HEK293 (cell line): ENCODE measurements at regions not wholly inside any gene's neighbourhood (a gene's known extent, or its start where the extent isn't known, plus 50 kb on each side); places are given as distances from the start of the nearest gene placed in this dataset.
"Not testable (repeated sequence)": the region's sequence is repeated elsewhere in the genome, so short reads cannot be mapped to it uniquely, and the experiment has no call there.

Source experiments
- CTCF ChIA-PET: fragments of 350-600 bp; formaldehyde crosslinking; extraction: SDS; loops from one replicate; lab custom pipeline; 2021; ENCODE audit warnings: antibody characterized with exemption; lab: Yijun Ruan, JAX
- POLR2A ChIA-PET: fragments of 300-600 bp; formaldehyde crosslinking; extraction: SDS; loops from one replicate; lab custom pipeline; 2020; ENCODE audit warnings: antibody characterized with exemption, inconsistent platforms; lab: Yijun Ruan, JAX
- H3K27ac ChIP-seq: fragments of 200-500 bp; sonication (Bioruptor generic); 2 replicates; pipeline ENCODE4 v1.5.1; 2014; ENCODE audit warnings: low read depth, low read length, control low read depth, inconsistent platforms; ENCODE audit errors: extremely low read depth
- H3K36me3 ChIP-seq, 2 experiments: fragments of 200-500 bp in 1 of 2; sonication (Bioruptor generic) in 1 of 2; 1 replicate in 1 of 2; 2 replicates in 1 of 2; pipeline ENCODE4 v1.5.1; 2014 to 2017; ENCODE audit warnings: inconsistent platforms in 2 of 2, low read length in 2 of 2; ENCODE audit not compliant: control insufficient read depth in 2 of 2, insufficient read depth in 1 of 2
- H3K4me1 ChIP-seq: fragments of 200-500 bp; sonication (Bioruptor generic); 2 replicates; pipeline ENCODE4 v1.5.1; 2014; ENCODE audit warnings: mild to moderate bottlenecking, low read length, inconsistent platforms; ENCODE audit not compliant: control insufficient read depth, insufficient read depth
- H3K4me3 ChIP-seq: 2 replicates; pipeline ENCODE4 v1.5.1; 2011; ENCODE audit warnings: low read depth, mild to moderate bottlenecking, control low read depth, low read length, moderate library complexity
- H3K9me3 ChIP-seq: fragments of 200-500 bp; sonication (Bioruptor generic); 2 replicates; pipeline ENCODE4 v1.5.1; 2014; ENCODE audit warnings: low read depth, low read length, inconsistent platforms; ENCODE audit not compliant: control insufficient read depth, insufficient read depth
- BCL11B ChIP-seq: fragments of 450-650 bp; formaldehyde crosslinking; IDR thresholded peaks from 2 replicates; pipeline ENCODE4 v1.5.1; 2016; ENCODE audit warnings: low read depth, missing biosample characterization, missing genetic modification characterization
- HOXC10 ChIP-seq: sonication (generic); formaldehyde crosslinking; IDR thresholded peaks from 2 replicates; pipeline ENCODE4 v1.8.1; 2023; ENCODE audit warnings: mild to moderate bottlenecking, missing genetic modification reagents
- HOXD13 ChIP-seq: sonication (generic); formaldehyde crosslinking; IDR thresholded peaks from 2 replicates; pipeline ENCODE4 v1.8.0; 2022; ENCODE audit warnings: missing genetic modification reagents, borderline replicate concordance
- KLF10 ChIP-seq: fragments of 450-650 bp; IDR thresholded peaks from 2 replicates; pipeline ENCODE4 v1.5.1; 2018; ENCODE audit warnings: missing biosample characterization, mild to moderate bottlenecking, missing genetic modification characterization
- OSR2 ChIP-seq: fragments of 450-650 bp; formaldehyde crosslinking; IDR thresholded peaks from 2 replicates; pipeline ENCODE4 v1.5.1; 2016; ENCODE audit warnings: missing biosample characterization, missing genetic modification characterization
- SALL2 ChIP-seq: fragments of 450-650 bp; formaldehyde crosslinking; IDR thresholded peaks from 2 replicates; pipeline ENCODE4 v1.5.0; 2017; ENCODE audit warnings: missing biosample characterization, mild to moderate bottlenecking, missing genetic modification characterization, borderline replicate concordance
- ZBTB10 ChIP-seq: fragments of 450-650 bp; formaldehyde crosslinking; IDR thresholded peaks from 2 replicates; pipeline ENCODE4 v1.5.1; 2016; ENCODE audit warnings: missing biosample characterization, missing genetic modification characterization
- ZNF140 ChIP-seq: fragments of 450-650 bp; formaldehyde crosslinking; IDR thresholded peaks from 2 replicates; pipeline ENCODE4 v1.5.1; 2016; ENCODE audit warnings: missing biosample characterization, missing genetic modification characterization
- ZNF221 ChIP-seq: fragments of 450-650 bp; formaldehyde crosslinking; IDR thresholded peaks from 2 replicates; pipeline ENCODE4 v1.5.1; 2017; ENCODE audit warnings: missing biosample characterization, missing genetic modification characterization, borderline replicate concordance
- ZNF280C ChIP-seq: fragments of 450-650 bp; formaldehyde crosslinking; IDR thresholded peaks from 2 replicates; pipeline ENCODE4 v1.5.1; 2016; ENCODE audit warnings: missing biosample characterization, missing genetic modification characterization
- ZNF311 ChIP-seq: fragments of 450-650 bp; formaldehyde crosslinking; IDR thresholded peaks from 2 replicates; pipeline ENCODE4 v1.5.1; 2017; ENCODE audit warnings: missing biosample characterization, missing genetic modification characterization, borderline replicate concordance
- ZNF366 ChIP-seq: fragments of 450-650 bp; formaldehyde crosslinking; conservative IDR thresholded peaks from 2 replicates; pipeline ENCODE4 v1.5.1; 2016; ENCODE audit warnings: missing biosample characterization, missing genetic modification characterization
- ZNF48 ChIP-seq: fragments of 450-650 bp; formaldehyde crosslinking; IDR thresholded peaks from 2 replicates; pipeline ENCODE4 v1.5.1; 2016; ENCODE audit warnings: missing biosample characterization, missing genetic modification characterization
- ZNF560 ChIP-seq: fragments of 450-650 bp; formaldehyde crosslinking; IDR thresholded peaks from 2 replicates; pipeline ENCODE4 v1.5.1; 2017; ENCODE audit warnings: missing biosample characterization, missing genetic modification characterization, borderline replicate concordance
- ZNF571 ChIP-seq: fragments of 450-650 bp; formaldehyde crosslinking; IDR thresholded peaks from 2 replicates; pipeline ENCODE4 v1.5.0; 2017; ENCODE audit warnings: missing biosample characterization, missing genetic modification characterization
- ZNF664 ChIP-seq: fragments of 450-650 bp; formaldehyde crosslinking; IDR thresholded peaks from 2 replicates; pipeline ENCODE4 v1.5.1; 2016; ENCODE audit warnings: missing biosample characterization, missing genetic modification characterization
- ZNF707 ChIP-seq: fragments of 450-650 bp; formaldehyde crosslinking; IDR thresholded peaks from 2 replicates; pipeline ENCODE4 v1.5.1; 2016; ENCODE audit warnings: missing biosample characterization, missing genetic modification characterization
- TF ChIP-seq, protein P1 (sequence below): fragments of 450-650 bp; formaldehyde crosslinking; IDR thresholded peaks from 2 replicates; pipeline ENCODE4 v1.5.1; 2016; ENCODE audit warnings: missing biosample characterization, missing genetic modification characterization, low read depth

- Histone ChIP-seq H3K9me3 (no peaks in the 10 kb centered on the region), H3K27ac (no peak overlapping the region), H3K4me1 (no peaks in the 10 kb centered on the region), H3K4me3 (no peak overlapping the region), H3K36me3 (no peaks in the 10 kb centered on the region)
- ChIA-PET POLR2A (no interaction called here), CTCF (interaction anchor here (0.5 to 1.6 kb wide), 4 partner anchors 9 to 97 kb away, joined by 3 to 6 read pairs (median 5); no protein-coding TSS in a partner anchor)
- TF ChIP-seq ZNF221 (no peak), OSR2 (tag by site-specific recombination) (no peak), ZNF707 (tag by site-specific recombination) (no peak), ZNF311 (tag by site-specific recombination) (no peak), ZNF560 (tag by site-specific recombination) (no peak), HOXC10 (CRISPR knock-in tag) (no peak), ZNF664 (tag by site-specific recombination) (no peak), BCL11B (tag by site-specific recombination) (no peak), HOXD13 (CRISPR knock-in tag) (no peak), ZNF571 (tag by site-specific recombination) (no peak), KLF10 (tag by site-specific recombination) (no peak), ZNF140 (no peak), ZNF48 (tag by site-specific recombination) (no peak), ZBTB10 (tag by site-specific recombination) (no peak), ZNF366 (tag by site-specific recombination) (no peak), ZNF280C (tag by site-specific recombination) (no peak)
These were observed 360.9 kb downstream of the RRAGC start for GRCh38 chr1:38498686-38499085.

- H3K36me3 ChIP-seq, result no peaks in the 10 kb centered on the region
- CTCF ChIA-PET, result no interaction called here
- no peak overlapping the region for H3K4me3 ChIP-seq
- H3K9me3 ChIP-seq, result no peaks in the 10 kb centered on the region
- TF ChIP-seq, protein P1, sequence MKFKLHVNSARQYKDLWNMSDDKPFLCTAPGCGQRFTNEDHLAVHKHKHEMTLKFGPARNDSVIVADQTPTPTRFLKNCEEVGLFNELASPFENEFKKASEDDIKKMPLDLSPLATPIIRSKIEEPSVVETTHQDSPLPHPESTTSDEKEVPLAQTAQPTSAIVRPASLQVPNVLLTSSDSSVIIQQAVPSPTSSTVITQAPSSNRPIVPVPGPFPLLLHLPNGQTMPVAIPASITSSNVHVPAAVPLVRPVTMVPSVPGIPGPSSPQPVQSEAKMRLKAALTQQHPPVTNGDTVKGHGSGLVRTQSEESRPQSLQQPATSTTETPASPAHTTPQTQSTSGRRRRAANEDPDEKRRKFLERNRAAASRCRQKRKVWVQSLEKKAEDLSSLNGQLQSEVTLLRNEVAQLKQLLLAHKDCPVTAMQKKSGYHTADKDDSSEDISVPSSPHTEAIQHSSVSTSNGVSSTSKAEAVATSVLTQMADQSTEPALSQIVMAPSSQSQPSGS (tag by site-specific recombination), result 0 out of 2 replicates have a peak, but pooled peaks have one; percentile 13
- TF ChIP-seq SALL2 (tag by site-specific recombination), result no peak
- POLR2A ChIA-PET, result no interaction called here
- H3K27ac ChIP-seq, result no peak overlapping the region
- H3K4me1 ChIP-seq, result no peaks in the 10 kb centered on the region
These were observed 361.5 kb downstream of the RRAGC start for GRCh38 chr1:38497921-38498656.

DNA sequence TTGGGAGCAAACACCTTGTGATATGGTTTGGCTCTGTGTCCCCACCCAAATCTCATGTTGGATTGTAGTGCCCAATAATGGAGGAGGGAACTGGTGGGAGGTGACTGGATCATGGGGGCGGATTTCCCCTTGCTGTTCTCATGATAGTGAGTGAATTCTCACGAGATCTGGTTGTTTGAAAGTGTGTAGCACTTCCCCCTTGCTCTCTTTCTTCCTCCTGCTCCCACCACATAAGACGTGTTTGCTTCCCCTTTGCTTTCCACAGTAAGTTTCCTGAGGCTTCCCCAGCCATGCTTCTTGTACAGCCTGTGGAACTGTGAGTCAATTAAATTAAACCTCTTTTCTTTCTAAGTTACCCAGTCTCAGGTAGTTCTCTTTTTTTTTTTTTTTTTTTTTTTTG is 366.3 kb downstream of the RRAGC start:
- H3K9me3 ChIP-seq, H3K4me1 ChIP-seq, H3K4me3 ChIP-seq, H3K36me3 ChIP-seq, H3K27ac ChIP-seq, POLR2A ChIA-PET: not testable (repeated sequence)
- CTCF ChIA-PET, result interaction anchor here (0.6 kb wide), 1 partner anchor 38 kb away, joined by 4 read pairs; no protein-coding TSS in a partner anchor
